SK-N-SH (cell line): ENCODE measurements at regions not wholly inside any gene's neighbourhood (a gene's known extent, or its start where the extent isn't known, plus 50 kb on each side); places are given as distances from the start of the nearest gene placed in this dataset.

Experiments
- CTCF ChIA-PET: fragments of 300-600, 350-600 bp; formaldehyde crosslinking; extraction: SDS; loops from one replicate; lab custom pipeline; 2021; lab: Yijun Ruan, JAX
- POLR2A ChIA-PET: fragments of 350-600 bp; sonication (Branson Sonifier 250); formaldehyde crosslinking; extraction: SDS; loops from one replicate; lab custom pipeline; 2020; ENCODE audit warnings: antibody characterized with exemption, inconsistent platforms; lab: Yijun Ruan, JAX
- DNase-seq: peaks from one replicate; pipeline ENCODE4 v3.0.0; 2012
- H2AFZ ChIP-seq: fragments of 200-600 bp; sonication (generic); 2 replicates; pipeline ENCODE4 v1.8.1; 2016; ENCODE audit warnings: antibody characterized with exemption, mild to moderate bottlenecking, low read depth
- H3F3A ChIP-seq: fragments of 200-600 bp; sonication (generic); replicated peaks from 2 replicates; pipeline ENCODE3; 2016; ENCODE audit warnings: antibody characterized with exemption, mild to moderate bottlenecking; ENCODE audit not compliant: insufficient read depth
- H3K27ac ChIP-seq, 2 experiments: fragments of 200-500 bp in 1 of 2; fragments of 200-600 bp in 1 of 2; sonication (Bioruptor generic) in 1 of 2; sonication (generic), shearing (Covaris generic) in 1 of 2; 2 replicates each; pipeline versions ENCODE4 v1.5.1 to v1.6.1; 2014 to 2016; ENCODE audit warnings: low read depth in 2 of 2, inconsistent platforms in 1 of 2, low read length in 1 of 2, mild to moderate bottlenecking in 1 of 2, mixed read lengths in 1 of 2
- H3K27me3 ChIP-seq: fragments of 200-600 bp; sonication (generic), shearing (Covaris generic); 2 replicates; pipeline ENCODE4 v1.6.1; 2016; ENCODE audit warnings: mixed run types; ENCODE audit not compliant: insufficient read depth
- H3K36me3 ChIP-seq, 2 experiments: fragments of 200-500 bp in 1 of 2; fragments of 200-600 bp in 1 of 2; sonication (Bioruptor generic) in 1 of 2; sonication (generic) in 1 of 2; replicated peaks in 1 of 2; 2 replicates each; pipeline versions ENCODE3 to v1.5.1; 2014 to 2016; ENCODE audit warnings: low read length in 1 of 2, mild to moderate bottlenecking in 1 of 2; ENCODE audit not compliant: insufficient read depth in 2 of 2, control insufficient read depth in 1 of 2
- H3K4me1 ChIP-seq, 2 experiments: fragments of 200-500 bp in 1 of 2; fragments of 200-600 bp in 1 of 2; sonication (Bioruptor generic) in 1 of 2; sonication (generic), shearing (Covaris generic) in 1 of 2; 2 replicates each; pipeline versions ENCODE4 v1.5.1 to v1.6.1; 2014 to 2016; ENCODE audit warnings: low read depth in 1 of 2, low read length in 1 of 2, mixed run types in 1 of 2; ENCODE audit not compliant: insufficient read depth in 2 of 2, control insufficient read depth in 1 of 2
- H3K4me2 ChIP-seq: fragments of 200-600 bp; sonication (generic), shearing (Covaris generic); 2 replicates; pipeline ENCODE4 v1.6.1; 2017; ENCODE audit warnings: mixed run types
- H3K4me3 ChIP-seq, 2 experiments: fragments of 200-500 bp in 1 of 2; fragments of 200-600 bp in 1 of 2; sonication (Bioruptor generic) in 1 of 2; sonication (generic), shearing (Covaris generic) in 1 of 2; 2 replicates each; pipeline versions ENCODE4 v1.5.1 to v1.8.1; 2014 to 2016; ENCODE audit warnings: low read depth in 2 of 2, inconsistent platforms in 1 of 2, low read length in 1 of 2, mild to moderate bottlenecking in 1 of 2, mixed read lengths in 1 of 2, moderate library complexity in 1 of 2
- H3K79me2 ChIP-seq: fragments of 200-600 bp; sonication (generic); 2 replicates; pipeline ENCODE4 v1.8.1; 2017; ENCODE audit warnings: mild to moderate bottlenecking; ENCODE audit not compliant: insufficient read depth
- H3K9ac ChIP-seq: fragments of 200-600 bp; sonication (generic); 2 replicates; pipeline ENCODE4 v1.6.1; 2017; ENCODE audit warnings: mixed run types
- H3K9me2 ChIP-seq: fragments of 200-600 bp; sonication (generic); 2 replicates; pipeline ENCODE4 v1.6.1; 2017; ENCODE audit warnings: mixed run types
- H3K9me3 ChIP-seq: fragments of 200-600 bp; sonication (generic); 2 replicates; pipeline ENCODE4 v1.6.1; 2017; ENCODE audit warnings: mixed run types, mild to moderate bottlenecking, moderate library complexity
- H4K20me1 ChIP-seq: fragments of 200-600 bp; sonication (generic); 2 replicates; pipeline ENCODE4 v1.6.1; 2017; ENCODE audit warnings: mild to moderate bottlenecking, mixed run types; ENCODE audit not compliant: insufficient read depth
- CTCF ChIP-seq: fragments of 200-600 bp; sonication (generic); IDR thresholded peaks from 2 replicates; pipeline ENCODE4 v1.6.1; 2017; ENCODE audit warnings: antibody characterized with exemption, mild to moderate bottlenecking, moderate library complexity
- EP300 ChIP-seq, 2 experiments: IDR thresholded peaks; 2 replicates each; pipeline versions ENCODE4 v1.4.0 to v1.6.1; 2012; ENCODE audit warnings: borderline replicate concordance in 1 of 2, low read depth in 1 of 2, low read length in 1 of 2
- EZH2phosphoT487 ChIP-seq: fragments of 200-600 bp; sonication (generic); IDR thresholded peaks from 2 replicates; pipeline ENCODE4 v1.6.1; 2017; ENCODE audit warnings: low read depth, mixed run types, mild to moderate bottlenecking, antibody characterized with exemption, moderate library complexity, borderline replicate concordance
- FOXJ3 ChIP-seq: sonication (generic); formaldehyde crosslinking; IDR thresholded peaks from 2 replicates; pipeline ENCODE4 v1.5.1; 2020; ENCODE audit warnings: mild to moderate bottlenecking, missing genetic modification reagents
- FOXM1 ChIP-seq: IDR thresholded peaks from 2 replicates; pipeline ENCODE4 v1.4.0; 2012; ENCODE audit warnings: low read depth, mild to moderate bottlenecking
- GATA2 ChIP-seq: sonication (generic); formaldehyde crosslinking; IDR thresholded peaks from 2 replicates; pipeline ENCODE4 v1.5.0; 2020; ENCODE audit warnings: mild to moderate bottlenecking, missing genetic modification reagents
- MXI1 ChIP-seq: IDR thresholded peaks from 2 replicates; pipeline ENCODE4 v1.6.1; 2012; ENCODE audit warnings: mild to moderate bottlenecking, low read depth, low read length, improper control_type of control experiment
- NFIC ChIP-seq: IDR thresholded peaks from 2 replicates; pipeline ENCODE4 v1.4.0; 2012; ENCODE audit warnings: borderline replicate concordance
- POLR2AphosphoS5 ChIP-seq: IDR thresholded peaks from 2 replicates; pipeline ENCODE4 v1.6.1; 2012; ENCODE audit warnings: low read depth, low read length
- RAD21 ChIP-seq: IDR thresholded peaks from 2 replicates; pipeline ENCODE4 v1.6.1; 2012; ENCODE audit warnings: mild to moderate bottlenecking, low read length
- SMC3 ChIP-seq: IDR thresholded peaks from 2 replicates; pipeline ENCODE4 v1.6.1; 2012; ENCODE audit warnings: low read depth, low read length, improper control_type of control experiment
- TAF1 ChIP-seq: IDR thresholded peaks from 2 replicates; pipeline ENCODE4 v1.6.1; 2012; ENCODE audit warnings: low read depth, mild to moderate bottlenecking, low read length, moderate library complexity, borderline replicate concordance
- TCF12 ChIP-seq: IDR thresholded peaks from 2 replicates; pipeline ENCODE4 v1.4.0; 2012
- TEAD4 ChIP-seq: IDR thresholded peaks from 2 replicates; pipeline ENCODE4 v1.4.0; 2012; ENCODE audit warnings: mild to moderate bottlenecking, borderline replicate concordance; ENCODE audit not compliant: insufficient read depth
- YY1 ChIP-seq: IDR thresholded peaks from 2 replicates; pipeline ENCODE4 v1.4.0; 2012; ENCODE audit warnings: low read depth, mild to moderate bottlenecking
- WGBS: methylation state at CpG from one replicate; pipeline ENCODE4 v1.1.6; 2017; ENCODE audit warnings: low lambda C conversion rate; 5-methylcytosine and 5-hydroxymethylcytosine counted together
- TF ChIP-seq, protein P1 (sequence below): IDR thresholded peaks from 2 replicates; pipeline ENCODE4 v1.6.1; 2012; ENCODE audit warnings: mild to moderate bottlenecking, low read depth, low read length, moderate library complexity
- TF ChIP-seq, protein P2 (sequence below): IDR thresholded peaks from 2 replicates; pipeline ENCODE4 v1.4.0; 2012; ENCODE audit warnings: low read depth, borderline replicate concordance

DNA sequence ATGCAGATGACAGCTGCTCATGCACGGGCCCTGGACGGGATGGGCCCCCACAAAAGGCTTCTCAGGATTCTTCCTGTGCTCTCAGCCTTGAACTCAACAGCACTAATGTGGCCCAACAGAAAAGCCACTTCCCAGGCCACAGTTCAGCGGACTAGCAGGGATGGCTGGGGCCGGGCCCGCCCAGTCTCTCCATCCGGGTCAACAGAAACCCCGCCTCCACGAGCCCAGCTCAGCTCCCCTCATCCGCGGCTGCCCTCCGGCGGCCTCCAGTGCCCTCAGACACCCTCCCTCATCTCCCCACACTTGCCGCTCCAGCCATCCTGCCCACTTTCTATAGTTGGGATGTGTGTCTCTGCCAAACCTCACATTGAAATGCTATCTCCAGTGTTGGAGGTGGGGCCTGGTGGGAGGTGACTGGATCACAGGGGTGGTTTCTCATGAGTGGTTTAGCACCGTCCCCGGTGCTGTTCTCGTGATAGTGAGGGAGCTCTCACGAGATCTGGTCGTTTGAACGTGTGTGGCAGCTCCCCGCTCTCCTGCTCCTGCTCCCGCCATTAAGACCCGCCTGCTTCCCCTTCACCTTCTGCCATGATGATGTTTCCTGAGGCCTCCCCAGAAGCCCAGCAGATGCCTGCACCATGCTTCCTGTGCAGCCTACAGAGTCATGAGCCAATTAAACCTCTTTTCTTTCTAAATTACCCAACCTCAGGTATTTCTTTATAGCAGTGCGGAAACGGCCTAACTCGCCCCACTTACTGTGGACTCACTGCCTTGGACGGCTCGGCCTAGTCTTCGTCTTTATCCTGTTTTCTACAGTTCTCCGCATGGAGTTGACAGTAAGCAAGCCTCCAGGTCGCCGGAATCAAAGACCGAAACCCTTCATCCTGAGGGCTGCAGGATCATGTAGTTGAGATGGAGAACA, 169.9 kb upstream of the RNF32 start:
- no peak for DNase-seq
- H3F3A ChIP-seq, result no peaks in the 10 kb centered on the region
- no peak overlapping the region for H2AFZ ChIP-seq
- no peak overlapping the region for H3K4me2 ChIP-seq
- no peak overlapping the region for H3K9ac ChIP-seq
- no peaks in the 10 kb centered on the region for H3K9me2 ChIP-seq
- no peaks in the 10 kb centered on the region for H3K36me3 ChIP-seq
- H3K27ac ChIP-seq, result no peak overlapping the region
- CTCF ChIA-PET, result interaction anchor here (1.0 to 1.6 kb wide), 4 partner anchors 8 to 656 kb away, joined by 3 to 4 read pairs (median 3); no protein-coding TSS in a partner anchor
- POLR2A ChIA-PET, result no interaction called here
- no peaks in the 10 kb centered on the region for H4K20me1 ChIP-seq
- H3K4me1 ChIP-seq, result no peaks in the 10 kb centered on the region
- H3K79me2 ChIP-seq, result no peaks in the 10 kb centered on the region
- TF ChIP-seq SMC3 (no peak), TEAD4 (no peak), TCF12 (no peak), MXI1 (no peak), TAF1 (no peak)
- H3K9me3 ChIP-seq, result no peaks in the 10 kb centered on the region
- H3K27me3 ChIP-seq, result peaks cover 16% of the 10 kb centered on the region; the same call in 1 of the 2 replicates
- WGBS, result 67% methylated on average over 30 of the region's 32 CpGs
- H3K4me3 ChIP-seq, result no peak overlapping the region

DNA sequence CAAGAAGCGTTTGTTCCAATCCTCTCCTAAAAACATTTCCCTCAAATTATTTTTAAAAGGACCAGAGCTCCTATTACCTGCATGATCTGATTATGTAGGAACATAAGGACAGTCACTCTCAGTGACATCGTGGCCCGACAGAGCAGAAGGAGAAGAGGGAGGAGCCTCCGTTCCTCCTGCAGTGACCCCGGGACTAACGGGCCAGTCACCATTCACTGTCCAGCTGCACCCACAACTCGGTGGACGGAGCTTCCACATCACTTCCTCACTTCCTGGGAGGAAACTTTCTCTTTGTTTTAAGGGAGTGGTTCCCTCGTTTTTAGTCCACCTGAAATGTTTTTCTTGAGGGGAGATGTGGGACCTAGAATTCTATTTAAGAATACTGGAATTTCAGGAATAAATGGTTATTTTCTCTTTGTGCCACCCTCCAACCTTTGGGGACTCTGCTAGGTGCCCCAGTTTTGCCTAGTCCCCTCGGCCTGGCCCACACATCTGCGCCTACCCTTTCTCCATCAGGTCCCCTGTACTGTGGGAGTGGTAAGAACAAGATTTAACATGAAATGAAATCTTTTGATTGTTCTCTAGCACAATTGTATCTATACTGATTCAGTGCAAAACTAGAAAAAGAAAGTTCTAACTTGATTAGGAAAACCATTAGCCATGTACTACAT, 173.5 kb upstream of the RNF32 start:
- Histone ChIP-seq H3K27me3 (peaks cover 27% of the 10 kb centered on the region), H3K27ac (no peak overlapping the region), H2AFZ (no peak overlapping the region), H3K4me2 (no peak overlapping the region), H3K36me3 (no peaks in the 10 kb centered on the region), H3K4me3 (no peak overlapping the region), H3K9me3 (no peaks in the 10 kb centered on the region), H3K79me2 (no peaks in the 10 kb centered on the region), H3F3A (no peaks in the 10 kb centered on the region), H3K9me2 (no peaks in the 10 kb centered on the region), H3K4me1 (no peaks in the 10 kb centered on the region), H4K20me1 (no peaks in the 10 kb centered on the region), H3K9ac (no peak overlapping the region)
- CTCF ChIA-PET, result interaction anchor here (1.0 to 1.1 kb wide), 3 partner anchors 13 to 651 kb away, joined by 3 read pairs; no protein-coding TSS in a partner anchor
- POLR2A ChIA-PET, result no interaction called here
- 15% methylated on average over 11 of the region's 11 CpGs for WGBS
- peak; percentile 39 for DNase-seq
- TF ChIP-seq, protein P1, sequence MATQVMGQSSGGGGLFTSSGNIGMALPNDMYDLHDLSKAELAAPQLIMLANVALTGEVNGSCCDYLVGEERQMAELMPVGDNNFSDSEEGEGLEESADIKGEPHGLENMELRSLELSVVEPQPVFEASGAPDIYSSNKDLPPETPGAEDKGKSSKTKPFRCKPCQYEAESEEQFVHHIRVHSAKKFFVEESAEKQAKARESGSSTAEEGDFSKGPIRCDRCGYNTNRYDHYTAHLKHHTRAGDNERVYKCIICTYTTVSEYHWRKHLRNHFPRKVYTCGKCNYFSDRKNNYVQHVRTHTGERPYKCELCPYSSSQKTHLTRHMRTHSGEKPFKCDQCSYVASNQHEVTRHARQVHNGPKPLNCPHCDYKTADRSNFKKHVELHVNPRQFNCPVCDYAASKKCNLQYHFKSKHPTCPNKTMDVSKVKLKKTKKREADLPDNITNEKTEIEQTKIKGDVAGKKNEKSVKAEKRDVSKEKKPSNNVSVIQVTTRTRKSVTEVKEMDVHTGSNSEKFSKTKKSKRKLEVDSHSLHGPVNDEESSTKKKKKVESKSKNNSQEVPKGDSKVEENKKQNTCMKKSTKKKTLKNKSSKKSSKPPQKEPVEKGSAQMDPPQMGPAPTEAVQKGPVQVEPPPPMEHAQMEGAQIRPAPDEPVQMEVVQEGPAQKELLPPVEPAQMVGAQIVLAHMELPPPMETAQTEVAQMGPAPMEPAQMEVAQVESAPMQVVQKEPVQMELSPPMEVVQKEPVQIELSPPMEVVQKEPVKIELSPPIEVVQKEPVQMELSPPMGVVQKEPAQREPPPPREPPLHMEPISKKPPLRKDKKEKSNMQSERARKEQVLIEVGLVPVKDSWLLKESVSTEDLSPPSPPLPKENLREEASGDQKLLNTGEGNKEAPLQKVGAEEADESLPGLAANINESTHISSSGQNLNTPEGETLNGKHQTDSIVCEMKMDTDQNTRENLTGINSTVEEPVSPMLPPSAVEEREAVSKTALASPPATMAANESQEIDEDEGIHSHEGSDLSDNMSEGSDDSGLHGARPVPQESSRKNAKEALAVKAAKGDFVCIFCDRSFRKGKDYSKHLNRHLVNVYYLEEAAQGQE, result no peak
- TF ChIP-seq TAF1 (no peak), CTCF (no peak), POLR2AphosphoS5 (no peak), EZH2phosphoT487 (no peak), RAD21 (no peak), FOXM1 (no peak), EP300 (IDR thresholded peaks at IDR 0.05; ENCODE audit: borderline replicate concordance in 1 of 2, low read depth in 1 of 2, low read length in 1 of 2) (no peak), FOXJ3 (CRISPR knock-in tag) (no peak), GATA2 (no peak), SMC3 (no peak), YY1 (no peak), NFIC (no peak)
- TF ChIP-seq, protein P2, sequence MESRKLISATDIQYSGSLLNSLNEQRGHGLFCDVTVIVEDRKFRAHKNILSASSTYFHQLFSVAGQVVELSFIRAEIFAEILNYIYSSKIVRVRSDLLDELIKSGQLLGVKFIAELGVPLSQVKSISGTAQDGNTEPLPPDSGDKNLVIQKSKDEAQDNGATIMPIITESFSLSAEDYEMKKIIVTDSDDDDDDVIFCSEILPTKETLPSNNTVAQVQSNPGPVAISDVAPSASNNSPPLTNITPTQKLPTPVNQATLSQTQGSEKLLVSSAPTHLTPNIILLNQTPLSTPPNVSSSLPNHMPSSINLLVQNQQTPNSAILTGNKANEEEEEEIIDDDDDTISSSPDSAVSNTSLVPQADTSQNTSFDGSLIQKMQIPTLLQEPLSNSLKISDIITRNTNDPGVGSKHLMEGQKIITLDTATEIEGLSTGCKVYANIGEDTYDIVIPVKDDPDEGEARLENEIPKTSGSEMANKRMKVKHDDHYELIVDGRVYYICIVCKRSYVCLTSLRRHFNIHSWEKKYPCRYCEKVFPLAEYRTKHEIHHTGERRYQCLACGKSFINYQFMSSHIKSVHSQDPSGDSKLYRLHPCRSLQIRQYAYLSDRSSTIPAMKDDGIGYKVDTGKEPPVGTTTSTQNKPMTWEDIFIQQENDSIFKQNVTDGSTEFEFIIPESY, result no peak
